ENCODE measurements at regions not wholly inside any gene's neighbourhood (a gene's known extent, or its start where the extent isn't known, plus 50 kb on each side); places are given as distances from the start of the nearest gene placed in this dataset.

GRCh38 chr4:180084561-180084960 lies 2158.6 kb upstream of the TENM3 start:
- FAIRE-seq, result no peak
- DNase-seq (ENCODE audit: extremely low spot score, insufficient read length, low read depth), result no peak

- no peak for DNase-seq (ENCODE audit: extremely low spot score, insufficient read length, low read depth)
- no peak for FAIRE-seq
These were observed 2156.6 kb upstream of the TENM3 start for GRCh38 chr4:180086480-180087190.

GRCh38 chr4:180098586-180098985 lies 2144.6 kb upstream of the TENM3 start:
- DNase-seq (ENCODE audit: extremely low spot score, insufficient read length, low read depth), result no peak
- no peak for FAIRE-seq

GRCh38 chr4:180099957-180100356 lies 2143.2 kb upstream of the TENM3 start:
- DNase-seq (ENCODE audit: extremely low spot score, insufficient read length, low read depth) (no peak), FAIRE-seq (no peak)

- FAIRE-seq (no peak), DNase-seq (ENCODE audit: extremely low spot score, insufficient read length, low read depth) (no peak)
These were observed 2142.5 kb upstream of the TENM3 start for GRCh38 chr4:180100433-180101344.

GRCh38 chr4:180101348-180102083 lies 2141.7 kb upstream of the TENM3 start:
- FAIRE-seq (no peak), DNase-seq (ENCODE audit: extremely low spot score, insufficient read length, low read depth) (no peak)

- no peak for FAIRE-seq
- no peak for DNase-seq (ENCODE audit: extremely low spot score, insufficient read length, low read depth)
These were observed 2139.4 kb upstream of the TENM3 start for GRCh38 chr4:180103794-180104193.

- DNase-seq (ENCODE audit: extremely low spot score, insufficient read length, low read depth), result no peak
- FAIRE-seq, result no peak
These were observed 2137.8 kb upstream of the TENM3 start for GRCh38 chr4:180105362-180105761.

- FAIRE-seq (no peak), DNase-seq (ENCODE audit: extremely low spot score, insufficient read length, low read depth) (no peak)
These were observed 2137.1 kb upstream of the TENM3 start for GRCh38 chr4:180106122-180106521.

- FAIRE-seq, result no peak
- DNase-seq (ENCODE audit: extremely low spot score, insufficient read length, low read depth), result no peak
These were observed 2136.2 kb upstream of the TENM3 start for GRCh38 chr4:180106997-180107396.

- no peak for DNase-seq (ENCODE audit: extremely low spot score, insufficient read length, low read depth)
- FAIRE-seq, result no peak
These were observed 2126.4 kb upstream of the TENM3 start for GRCh38 chr4:180116840-180117239.

GRCh38 chr4:180120068-180120467 lies 2123.1 kb upstream of the TENM3 start:
- no peak for FAIRE-seq
- DNase-seq (ENCODE audit: extremely low spot score, insufficient read length, low read depth), result no peak

- FAIRE-seq (no peak), DNase-seq (ENCODE audit: extremely low spot score, insufficient read length, low read depth) (no peak)
These were observed 2108.9 kb upstream of the TENM3 start for GRCh38 chr4:180134091-180134866.

- FAIRE-seq (no peak), DNase-seq (ENCODE audit: extremely low spot score, insufficient read length, low read depth) (no peak)
These were observed 2101.5 kb upstream of the TENM3 start for GRCh38 chr4:180141734-180142133.

- DNase-seq (ENCODE audit: extremely low spot score, insufficient read length, low read depth) (no peak), FAIRE-seq (no peak)
These were observed 2094.5 kb upstream of the TENM3 start for GRCh38 chr4:180148737-180149136.

GRCh38 chr4:180150818-180151217 lies 2092.4 kb upstream of the TENM3 start:
- FAIRE-seq, result no peak
- DNase-seq (ENCODE audit: extremely low spot score, insufficient read length, low read depth), result no peak

GRCh38 chr4:180152831-180153230 lies 2090.4 kb upstream of the TENM3 start:
- DNase-seq (ENCODE audit: extremely low spot score, insufficient read length, low read depth) (no peak), FAIRE-seq (no peak)

GRCh38 chr4:180153587-180153986 lies 2089.6 kb upstream of the TENM3 start:
- DNase-seq (ENCODE audit: extremely low spot score, insufficient read length, low read depth) (no peak), FAIRE-seq (no peak)

- FAIRE-seq (no peak), DNase-seq (ENCODE audit: extremely low spot score, insufficient read length, low read depth) (no peak)
These were observed 2086.5 kb upstream of the TENM3 start for GRCh38 chr4:180156684-180157083.
